PC-9 (cell line): ENCODE measurements at regions not wholly inside any gene's neighbourhood (a gene's known extent, or its start where the extent isn't known, plus 50 kb on each side); places are given as distances from the start of the nearest gene placed in this dataset.

Source experiments
- BruUV-seq: library from RNA; stranded (reverse); fragments of 400-500 nt; replicated peaks from 2 replicates; lab custom pipeline; 2021; lab: Mats Ljungman, UMichigan
- CTCF ChIA-PET: fragments of 300-600 bp; sonication (Branson Sonifier 250); formaldehyde crosslinking; loops from one replicate; lab custom pipeline; 2022; ENCODE audit warnings: antibody characterized with exemption; lab: Charles Lee
- POLR2A ChIA-PET: fragments of 300-600 bp; sonication (Branson Sonifier 250); formaldehyde crosslinking; loops from one replicate; lab custom pipeline; 2022; ENCODE audit warnings: antibody characterized with exemption; ENCODE audit not compliant: unreplicated experiment; lab: Charles Lee
- DNase-seq, 2 experiments: peaks; one replicate each; pipeline versions ENCODE4 v3.0.0 to v3.0.0-alpha.2; 2015 to 2022; ENCODE audit warnings: mixed read lengths in 1 of 2
- H2AFZ ChIP-seq: fragments of 200-600 bp; sonication (generic); 2 replicates; pipeline ENCODE4 v1.8.1; 2017; ENCODE audit warnings: antibody characterized with exemption
- H3F3A ChIP-seq: fragments of 200-600 bp; sonication (generic); 2 replicates; pipeline ENCODE4 v1.8.1; 2017; ENCODE audit warnings: antibody characterized with exemption, mild to moderate bottlenecking, low read depth; ENCODE audit not compliant: insufficient read depth
- H3K27ac ChIP-seq: fragments of 200-600 bp; sonication (generic); 2 replicates; pipeline ENCODE4 v1.6.1; 2016; ENCODE audit warnings: mixed run types
- H3K27me3 ChIP-seq: fragments of 200-600 bp; sonication (generic); 2 replicates; pipeline ENCODE4 v1.6.1; 2016; ENCODE audit warnings: low read depth, mixed run types; ENCODE audit not compliant: insufficient read depth
- H3K36me3 ChIP-seq: fragments of 200-600 bp; sonication (generic); 2 replicates; pipeline ENCODE4 v1.6.1; 2016; ENCODE audit warnings: low read depth, mixed run types
- H3K4me1 ChIP-seq: fragments of 200-600 bp; sonication (generic); replicated peaks from 2 replicates; pipeline ENCODE4 v1.6.1; 2016; ENCODE audit warnings: mixed run types; ENCODE audit not compliant: insufficient read depth
- H3K4me2 ChIP-seq: fragments of 200-600 bp; sonication (generic); 2 replicates; pipeline ENCODE4 v1.6.1; 2017; ENCODE audit warnings: mixed run types
- H3K4me3 ChIP-seq: fragments of 200-600 bp; sonication (generic); 2 replicates; pipeline ENCODE4 v1.6.1; 2016; ENCODE audit warnings: mixed run types
- H3K79me2 ChIP-seq: fragments of 200-600 bp; sonication (generic); 2 replicates; pipeline ENCODE4 v1.6.1; 2017; ENCODE audit warnings: low read depth, mixed run types
- H3K9me2 ChIP-seq: fragments of 200-600 bp; sonication (generic); 2 replicates; pipeline ENCODE4 v1.8.1; 2017; ENCODE audit warnings: mild to moderate bottlenecking; ENCODE audit not compliant: insufficient read depth
- H3K9me3 ChIP-seq: fragments of 200-600 bp; sonication (generic); 2 replicates; pipeline ENCODE4 v1.8.1; 2016; ENCODE audit warnings: low read depth; ENCODE audit not compliant: insufficient read depth
- H4K20me1 ChIP-seq: fragments of 200-600 bp; sonication (generic); 2 replicates; pipeline ENCODE4 v1.8.1; 2017; ENCODE audit not compliant: insufficient read depth
- EZH2 ChIP-seq: fragments of 200-600 bp; sonication (generic); IDR thresholded peaks from 2 replicates; pipeline ENCODE4 v1.8.0; 2017; ENCODE audit warnings: antibody characterized with exemption, low read depth
- intact Hi-C: fragments of 100-400 bp; cut with micrococcal nuclease; formaldehyde crosslinking; loops from one replicate; pipeline ENCODE4 v1.10.0; 2022; ENCODE audit not compliant: unreplicated experiment
- TF ChIP-seq, protein P1 (sequence below): fragments of 200-600 bp; sonication (generic); conservative IDR thresholded peaks from 2 replicates; pipeline ENCODE4 v1.6.1; 2017; ENCODE audit warnings: mixed run types, antibody characterized with exemption, mild to moderate bottlenecking, moderate library complexity

DNA sequence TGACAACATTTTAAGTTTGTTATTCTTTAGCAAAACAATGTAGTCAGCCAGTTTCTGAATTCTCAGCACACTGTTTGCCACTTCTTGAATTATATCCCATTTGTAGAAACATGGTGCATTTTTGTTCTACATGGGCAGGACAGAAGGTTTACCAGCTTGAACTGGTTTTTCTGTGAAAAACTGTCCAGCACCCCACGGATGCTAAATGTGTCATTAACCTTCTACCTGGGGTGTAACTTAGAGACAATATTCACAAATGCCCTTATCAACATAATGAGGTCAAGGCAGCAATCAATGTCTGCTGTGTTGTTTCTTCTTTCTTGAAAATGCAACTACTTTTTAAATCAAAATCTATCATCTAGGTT, 702.6 kb downstream of the CENPC start:
- H3K9me3 ChIP-seq = no peaks in the 10 kb centered on the region
- DNase-seq = no peak
- ChIA-PET CTCF (no interaction called here), POLR2A (no interaction called here)
- no peaks in the 10 kb centered on the region for H3K4me1 ChIP-seq
- no peaks in the 10 kb centered on the region for H3K36me3 ChIP-seq
- H4K20me1 ChIP-seq = no peaks in the 10 kb centered on the region
- no peak overlapping the region for H3K4me2 ChIP-seq
- BruUV-seq = no TSS peak
- no peak overlapping the region for H2AFZ ChIP-seq
- no peaks in the 10 kb centered on the region for H3F3A ChIP-seq
- no peaks in the 10 kb centered on the region for H3K9me2 ChIP-seq
- H3K27me3 ChIP-seq = no peaks in the 10 kb centered on the region
- TF ChIP-seq, protein P1, sequence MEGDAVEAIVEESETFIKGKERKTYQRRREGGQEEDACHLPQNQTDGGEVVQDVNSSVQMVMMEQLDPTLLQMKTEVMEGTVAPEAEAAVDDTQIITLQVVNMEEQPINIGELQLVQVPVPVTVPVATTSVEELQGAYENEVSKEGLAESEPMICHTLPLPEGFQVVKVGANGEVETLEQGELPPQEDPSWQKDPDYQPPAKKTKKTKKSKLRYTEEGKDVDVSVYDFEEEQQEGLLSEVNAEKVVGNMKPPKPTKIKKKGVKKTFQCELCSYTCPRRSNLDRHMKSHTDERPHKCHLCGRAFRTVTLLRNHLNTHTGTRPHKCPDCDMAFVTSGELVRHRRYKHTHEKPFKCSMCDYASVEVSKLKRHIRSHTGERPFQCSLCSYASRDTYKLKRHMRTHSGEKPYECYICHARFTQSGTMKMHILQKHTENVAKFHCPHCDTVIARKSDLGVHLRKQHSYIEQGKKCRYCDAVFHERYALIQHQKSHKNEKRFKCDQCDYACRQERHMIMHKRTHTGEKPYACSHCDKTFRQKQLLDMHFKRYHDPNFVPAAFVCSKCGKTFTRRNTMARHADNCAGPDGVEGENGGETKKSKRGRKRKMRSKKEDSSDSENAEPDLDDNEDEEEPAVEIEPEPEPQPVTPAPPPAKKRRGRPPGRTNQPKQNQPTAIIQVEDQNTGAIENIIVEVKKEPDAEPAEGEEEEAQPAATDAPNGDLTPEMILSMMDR = no peak
- TF ChIP-seq EZH2 = no peak
- no peak overlapping the region for H3K4me3 ChIP-seq
- intact Hi-C loops = no loop called here
- no peaks in the 10 kb centered on the region for H3K79me2 ChIP-seq
- no peak overlapping the region for H3K27ac ChIP-seq

DNA sequence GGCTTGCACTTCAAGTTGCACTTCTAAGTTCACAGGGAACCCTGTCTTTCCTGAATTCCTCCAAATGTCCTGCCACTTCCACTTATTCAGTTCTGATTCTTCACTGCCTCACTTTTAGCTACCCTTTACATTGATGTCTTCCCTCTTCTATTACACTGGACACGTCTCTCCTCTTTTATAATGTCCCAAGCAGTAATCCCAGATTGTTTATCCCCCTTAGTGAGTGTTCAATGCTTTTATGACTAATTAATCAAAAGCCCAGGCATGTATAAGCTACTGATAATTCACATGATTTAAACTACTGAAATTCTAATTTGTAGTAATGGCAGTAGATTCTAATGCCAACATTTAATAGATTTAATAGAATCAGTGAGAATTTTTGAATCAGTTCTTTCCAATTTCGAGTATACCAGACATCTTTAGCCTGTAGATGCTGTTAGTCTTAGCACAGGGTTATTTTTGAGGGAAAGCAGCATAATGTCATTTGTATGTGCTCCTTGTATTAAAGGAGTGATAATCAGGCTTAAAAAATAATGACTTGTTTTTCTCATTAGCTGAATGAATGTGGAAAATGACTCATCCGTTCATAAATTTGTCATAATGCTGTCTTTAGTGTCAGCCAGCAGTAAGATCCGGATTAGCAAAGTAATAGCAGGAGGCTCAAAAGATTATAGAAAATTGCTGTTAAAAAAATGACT, 703.1 kb downstream of the CENPC start:
- POLR2A ChIA-PET = no interaction called here
- Histone ChIP-seq H3K4me1 (no peaks in the 10 kb centered on the region), H3K4me2 (no peak overlapping the region), H3K9me2 (no peaks in the 10 kb centered on the region), H3K27ac (no peak overlapping the region), H3K4me3 (no peak overlapping the region), H3K27me3 (no peaks in the 10 kb centered on the region), H4K20me1 (no peaks in the 10 kb centered on the region), H2AFZ (no peak overlapping the region), H3K36me3 (no peaks in the 10 kb centered on the region), H3K79me2 (no peaks in the 10 kb centered on the region), H3K9me3 (no peaks in the 10 kb centered on the region), H3F3A (no peaks in the 10 kb centered on the region)
- TF ChIP-seq, protein P1 = no peak
- no peak for TF ChIP-seq EZH2
- CTCF ChIA-PET = no interaction called here
- intact Hi-C loops = no loop called here
- no peak for DNase-seq
- BruUV-seq = no TSS peak

DNA sequence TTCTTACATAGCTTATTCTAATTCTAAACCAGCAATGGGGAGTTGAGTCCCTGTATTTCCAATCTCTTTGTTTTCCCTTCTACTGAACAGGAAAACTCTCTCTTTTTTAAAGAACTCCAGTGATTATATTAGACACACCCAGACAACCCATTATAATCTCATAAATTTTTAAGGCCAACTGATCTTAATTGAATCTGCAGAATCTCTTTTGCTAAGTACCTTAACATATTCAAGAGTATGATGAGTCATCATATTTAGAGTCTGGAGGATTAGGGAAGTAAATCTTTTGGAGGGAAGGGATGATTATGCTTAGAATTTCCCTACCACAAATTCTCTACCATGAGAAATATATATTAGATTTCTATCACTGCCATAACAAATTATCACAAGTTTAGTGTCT, 705.1 kb downstream of the CENPC start:
- intact Hi-C loops = no loop called here
- POLR2A ChIA-PET = no interaction called here
- Histone ChIP-seq H3K4me2 (no peak overlapping the region), H2AFZ (no peak overlapping the region), H4K20me1 (no peaks in the 10 kb centered on the region), H3K36me3 (no peaks in the 10 kb centered on the region), H3K9me2 (no peaks in the 10 kb centered on the region), H3K79me2 (no peaks in the 10 kb centered on the region), H3K4me3 (no peak overlapping the region), H3K27ac (no peak overlapping the region), H3F3A (no peaks in the 10 kb centered on the region), H3K27me3 (no peaks in the 10 kb centered on the region), H3K4me1 (no peaks in the 10 kb centered on the region), H3K9me3 (no peaks in the 10 kb centered on the region)
- no peak for DNase-seq
- BruUV-seq = no TSS peak
- CTCF ChIA-PET = no interaction called here
- TF ChIP-seq, protein P1 = no peak
- TF ChIP-seq EZH2 = no peak
